Fibroblast of upper back skin (primary cell): ENCODE measurements at regions not wholly inside any gene's neighbourhood (a gene's known extent, or its start where the extent isn't known, plus 50 kb on each side); places are given as distances from the start of the nearest gene placed in this dataset.

ENCODE experiments used
- DNase-seq: peaks from one replicate; pipeline ENCODE4 v3.0.0-alpha.2; 2013

DNA sequence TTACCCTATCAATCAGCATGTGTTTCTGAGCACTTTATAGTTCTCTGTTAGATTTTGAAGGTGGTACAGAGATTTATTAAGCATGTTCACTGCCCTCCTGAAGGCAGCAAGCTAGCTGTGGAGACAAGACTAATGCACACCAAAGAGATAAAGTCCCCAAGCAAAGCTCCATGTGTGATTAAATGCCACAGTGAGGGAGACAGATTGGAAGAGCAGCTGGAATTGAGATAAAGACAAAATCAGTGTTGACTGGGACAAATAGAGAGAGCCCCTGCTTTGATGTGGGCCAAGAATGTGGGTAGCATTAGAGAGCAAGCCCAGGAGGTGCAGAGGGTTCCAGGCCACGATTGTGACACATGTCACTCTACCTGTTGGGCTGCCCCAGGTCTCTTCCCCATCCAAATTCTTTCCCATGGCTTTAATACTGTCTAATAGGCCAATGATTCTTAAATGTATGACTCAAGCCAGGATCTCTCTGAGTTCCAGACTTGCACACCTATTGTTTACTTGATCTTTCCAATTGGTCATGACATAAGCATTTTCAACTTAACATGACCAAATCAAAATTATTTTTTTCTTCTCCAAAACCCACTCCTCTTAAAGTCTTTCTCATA, 60.1 kb upstream of the ZC3H12C start:
- no peak for DNase-seq

- DNase-seq, result no peak
Observed at GRCh38 chr11:110034806-110035205, 58.4 kb upstream of the ZC3H12C start.

GRCh38 chr11:110035357-110035756, 57.8 kb upstream of the ZC3H12C start:
- peak; percentile 11 for DNase-seq

DNA sequence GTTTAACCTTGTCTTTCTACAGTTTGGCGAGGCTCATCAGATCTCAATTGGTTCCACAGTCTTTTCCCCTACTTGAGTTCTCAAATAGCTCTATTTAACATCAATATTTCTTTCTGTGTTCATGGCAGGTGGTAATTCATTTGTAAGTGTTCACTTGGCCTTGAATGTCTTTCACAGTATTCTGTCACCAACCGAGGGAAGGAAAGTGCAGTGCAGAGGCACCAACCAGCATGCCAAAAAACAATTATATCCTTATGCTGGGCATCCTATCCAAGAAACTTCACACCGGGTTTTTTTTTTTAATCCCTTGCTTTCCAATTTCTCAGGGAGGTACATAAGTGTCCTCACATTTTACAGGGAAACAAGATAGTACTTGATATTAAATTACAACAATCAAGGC, 55.0 kb upstream of the ZC3H12C start:
- no peak for DNase-seq
